HEK293 (cell line): ENCODE measurements at regions not wholly inside any gene's neighbourhood (a gene's known extent, or its start where the extent isn't known, plus 50 kb on each side); places are given as distances from the start of the nearest gene placed in this dataset.
A peak's percentile ranks its signal among the peaks of the same experiment; 100 is the strongest.

Source experiments
- CTCF ChIP-seq: fragments of 450-650 bp; formaldehyde crosslinking; IDR thresholded peaks from 2 replicates; pipeline ENCODE4 v1.5.1; 2016; ENCODE audit warnings: missing biosample characterization, missing genetic modification characterization
- YY1 ChIP-seq: fragments of 450-650 bp; formaldehyde crosslinking; IDR thresholded peaks from 2 replicates; pipeline ENCODE4 v1.5.1; 2018; ENCODE audit warnings: missing biosample characterization, missing genetic modification characterization

GRCh38 chr10:21336476-21337170, 188.9 kb downstream of the SKIDA1 start:
- TF ChIP-seq CTCF (tag by site-specific recombination) (peak; percentile 63), YY1 (tag by site-specific recombination) (no peak)
